HL-60 (cell line): ENCODE measurements at regions not wholly inside any gene's neighbourhood (a gene's known extent, or its start where the extent isn't known, plus 50 kb on each side); places are given as distances from the start of the nearest gene placed in this dataset.

Experiments used
- DNase-seq, 2 experiments: peaks; one replicate each; pipeline ENCODE4 v3.0.0-alpha.2; 2010 to 2020; ENCODE audit warnings: low read depth in 1 of 2, low spot score in 1 of 2
- H3K27ac ChIP-seq: fragments of 250-450 bp; sonication (Bioruptor Pico); replicated peaks from 2 replicates; pipeline ENCODE4 v1.5.1; 2020; ENCODE audit warnings: mild to moderate bottlenecking, moderate library complexity
- H3K27me3 ChIP-seq: fragments of 250-450 bp; sonication (Bioruptor Pico); 2 replicates; pipeline ENCODE4 v1.5.1; 2021; ENCODE audit warnings: mild to moderate bottlenecking, moderate library complexity; ENCODE audit not compliant: insufficient read depth, poor library complexity, severe bottlenecking
- H3K4me3 ChIP-seq: replicated peaks from 2 replicates; pipeline ENCODE4 v1.5.1; 2011; ENCODE audit warnings: mild to moderate bottlenecking, control low read depth, low read length; ENCODE audit not compliant: insufficient read depth
- GABPA ChIP-seq: IDR thresholded peaks from 2 replicates; pipeline ENCODE4 v1.6.1; 2012; ENCODE audit warnings: low read depth
- POLR2AphosphoS5 ChIP-seq: IDR thresholded peaks from 2 replicates; pipeline ENCODE4 v1.6.1; 2012; ENCODE audit warnings: low read depth
- REST ChIP-seq: IDR thresholded peaks from 2 replicates; pipeline ENCODE4 v1.6.1; 2012; ENCODE audit warnings: low read depth; ENCODE audit not compliant: insufficient replicate concordance
- SPI1 ChIP-seq: IDR thresholded peaks from 2 replicates; pipeline ENCODE4 v1.6.1; 2012; ENCODE audit warnings: low read depth, mild to moderate bottlenecking, borderline replicate concordance
- TF ChIP-seq, protein P1 (sequence below): IDR thresholded peaks from one replicate; pipeline ENCODE4 v1.5.1; 2011; ENCODE audit warnings: low read length, control low read depth, inconsistent platforms; ENCODE audit not compliant: insufficient read depth

- peaks cover 2% of the 10 kb centered on the region for H3K27me3 ChIP-seq
- DNase-seq: no peak
- no peak overlapping the region for H3K4me3 ChIP-seq
- H3K27ac ChIP-seq: no peak overlapping the region
- TF ChIP-seq GABPA (no peak), POLR2AphosphoS5 (no peak), REST (no peak), SPI1 (no peak)
- TF ChIP-seq, protein P1, sequence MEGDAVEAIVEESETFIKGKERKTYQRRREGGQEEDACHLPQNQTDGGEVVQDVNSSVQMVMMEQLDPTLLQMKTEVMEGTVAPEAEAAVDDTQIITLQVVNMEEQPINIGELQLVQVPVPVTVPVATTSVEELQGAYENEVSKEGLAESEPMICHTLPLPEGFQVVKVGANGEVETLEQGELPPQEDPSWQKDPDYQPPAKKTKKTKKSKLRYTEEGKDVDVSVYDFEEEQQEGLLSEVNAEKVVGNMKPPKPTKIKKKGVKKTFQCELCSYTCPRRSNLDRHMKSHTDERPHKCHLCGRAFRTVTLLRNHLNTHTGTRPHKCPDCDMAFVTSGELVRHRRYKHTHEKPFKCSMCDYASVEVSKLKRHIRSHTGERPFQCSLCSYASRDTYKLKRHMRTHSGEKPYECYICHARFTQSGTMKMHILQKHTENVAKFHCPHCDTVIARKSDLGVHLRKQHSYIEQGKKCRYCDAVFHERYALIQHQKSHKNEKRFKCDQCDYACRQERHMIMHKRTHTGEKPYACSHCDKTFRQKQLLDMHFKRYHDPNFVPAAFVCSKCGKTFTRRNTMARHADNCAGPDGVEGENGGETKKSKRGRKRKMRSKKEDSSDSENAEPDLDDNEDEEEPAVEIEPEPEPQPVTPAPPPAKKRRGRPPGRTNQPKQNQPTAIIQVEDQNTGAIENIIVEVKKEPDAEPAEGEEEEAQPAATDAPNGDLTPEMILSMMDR: no peak
Measured at GRCh38 chr5:43852279-43852678, 249.3 kb downstream of the NNT start.

GRCh38 chr5:43851741-43852140 is 248.8 kb downstream of the NNT start:
- DNase-seq: no peak
- H3K27me3 ChIP-seq: peaks cover 2% of the 10 kb centered on the region
- no peak overlapping the region for H3K4me3 ChIP-seq
- no peak overlapping the region for H3K27ac ChIP-seq
- TF ChIP-seq, protein P1: no peak
- TF ChIP-seq REST: no peak
- TF ChIP-seq SPI1: no peak
- no peak for TF ChIP-seq POLR2AphosphoS5
- no peak for TF ChIP-seq GABPA

GRCh38 chr5:43840424-43841125 is 237.6 kb downstream of the NNT start:
- no peak overlapping the region for H3K4me3 ChIP-seq
- TF ChIP-seq GABPA (no peak), REST (no peak)
- no peak for DNase-seq

More at GRCh38 chr5:43840424-43841125, 237.6 kb downstream of the NNT start:
- H3K27ac ChIP-seq: no peak overlapping the region
- no peaks in the 10 kb centered on the region for H3K27me3 ChIP-seq
